ENCODE measurements at regions not wholly inside any gene's neighbourhood (a gene's known extent, or its start where the extent isn't known, plus 50 kb on each side); places are given as distances from the start of the nearest gene placed in this dataset.

- intact Hi-C loops (cut with DNase I), result loop anchor here (5.0 kb wide), 1 partner anchor 627 kb away; no protein-coding TSS in a partner anchor
- no peak for DNase-seq (ENCODE audit: low spot score)
- no peaks in the 10 kb centered on the region for H3K36me3 ChIP-seq
- TF ChIP-seq POLR2A (IDR thresholded peaks at IDR 0.05) (no peak), POLR2AphosphoS5 (IDR thresholded peaks at IDR 0.05) (no peak)
- TF ChIP-seq, protein P1, sequence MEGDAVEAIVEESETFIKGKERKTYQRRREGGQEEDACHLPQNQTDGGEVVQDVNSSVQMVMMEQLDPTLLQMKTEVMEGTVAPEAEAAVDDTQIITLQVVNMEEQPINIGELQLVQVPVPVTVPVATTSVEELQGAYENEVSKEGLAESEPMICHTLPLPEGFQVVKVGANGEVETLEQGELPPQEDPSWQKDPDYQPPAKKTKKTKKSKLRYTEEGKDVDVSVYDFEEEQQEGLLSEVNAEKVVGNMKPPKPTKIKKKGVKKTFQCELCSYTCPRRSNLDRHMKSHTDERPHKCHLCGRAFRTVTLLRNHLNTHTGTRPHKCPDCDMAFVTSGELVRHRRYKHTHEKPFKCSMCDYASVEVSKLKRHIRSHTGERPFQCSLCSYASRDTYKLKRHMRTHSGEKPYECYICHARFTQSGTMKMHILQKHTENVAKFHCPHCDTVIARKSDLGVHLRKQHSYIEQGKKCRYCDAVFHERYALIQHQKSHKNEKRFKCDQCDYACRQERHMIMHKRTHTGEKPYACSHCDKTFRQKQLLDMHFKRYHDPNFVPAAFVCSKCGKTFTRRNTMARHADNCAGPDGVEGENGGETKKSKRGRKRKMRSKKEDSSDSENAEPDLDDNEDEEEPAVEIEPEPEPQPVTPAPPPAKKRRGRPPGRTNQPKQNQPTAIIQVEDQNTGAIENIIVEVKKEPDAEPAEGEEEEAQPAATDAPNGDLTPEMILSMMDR (IDR thresholded peaks at IDR 0.05), result no peak
- no peaks in the 10 kb centered on the region for H3K4me1 ChIP-seq (replicated peaks)
- WGBS, result 98% methylated on average over 2 of the region's 2 CpGs
- no peaks in the 10 kb centered on the region for H3K27me3 ChIP-seq (replicated peaks; ENCODE audit: insufficient read depth)
- H3K9me3 ChIP-seq, result no peaks in the 10 kb centered on the region
- H3K27ac ChIP-seq, result no peak overlapping the region
- H3K4me3 ChIP-seq, result no peak overlapping the region
Measured at GRCh38 chr15:35914573-35914972, 368.6 kb upstream of the DPH6 start.

GRCh38 chr15:35921046-35921445, 375.1 kb upstream of the DPH6 start:
- H3K4me3 ChIP-seq, result no peak overlapping the region
- H3K4me1 ChIP-seq (replicated peaks), result no peaks in the 10 kb centered on the region
- H3K36me3 ChIP-seq, result no peaks in the 10 kb centered on the region
- no peaks in the 10 kb centered on the region for H3K27me3 ChIP-seq (replicated peaks; ENCODE audit: insufficient read depth)
- TF ChIP-seq, protein P1 (IDR thresholded peaks at IDR 0.05), result no peak
- no peaks in the 10 kb centered on the region for H3K9me3 ChIP-seq
- intact Hi-C loops (cut with DNase I), result no loop called here
- DNase-seq (ENCODE audit: low spot score), result no peak
- no peak overlapping the region for H3K27ac ChIP-seq

DNA sequence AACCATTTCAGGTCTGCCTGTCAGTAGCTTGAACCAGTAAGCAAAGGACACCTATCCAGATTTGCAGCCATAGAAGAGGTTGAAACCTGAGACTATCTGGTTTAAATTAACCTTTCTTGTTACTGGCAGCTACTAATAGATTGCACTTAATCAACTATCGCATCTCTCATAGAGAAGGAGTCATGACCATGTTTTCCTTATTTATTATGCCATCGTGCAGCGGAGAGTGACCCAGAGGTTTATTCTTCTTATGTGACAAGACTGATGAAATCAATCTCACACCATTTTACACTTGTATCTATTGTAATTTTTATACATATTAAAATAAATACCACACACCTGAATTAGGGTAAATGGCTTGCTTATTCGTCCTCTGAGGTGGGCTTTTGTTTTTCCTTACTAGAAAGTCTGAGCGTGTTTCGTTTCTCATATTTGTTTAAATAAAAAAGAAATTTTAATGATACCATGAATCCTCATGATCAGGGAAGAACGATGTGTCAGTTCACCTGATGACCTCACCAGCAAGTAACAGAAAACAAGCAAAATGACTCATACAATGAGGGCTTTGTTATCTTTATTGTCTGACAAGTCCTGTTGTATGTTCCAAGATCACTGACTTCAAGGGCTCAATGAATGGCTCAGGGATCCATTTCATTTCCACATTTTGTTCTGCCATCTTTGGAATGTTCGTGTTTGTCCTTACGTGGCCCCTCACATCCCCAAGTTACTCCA, 379.5 kb upstream of the DPH6 start:
- intact Hi-C loops (cut with DNase I), result no loop called here
- 89% methylated on average over 9 of the region's 9 CpGs for WGBS

DNA sequence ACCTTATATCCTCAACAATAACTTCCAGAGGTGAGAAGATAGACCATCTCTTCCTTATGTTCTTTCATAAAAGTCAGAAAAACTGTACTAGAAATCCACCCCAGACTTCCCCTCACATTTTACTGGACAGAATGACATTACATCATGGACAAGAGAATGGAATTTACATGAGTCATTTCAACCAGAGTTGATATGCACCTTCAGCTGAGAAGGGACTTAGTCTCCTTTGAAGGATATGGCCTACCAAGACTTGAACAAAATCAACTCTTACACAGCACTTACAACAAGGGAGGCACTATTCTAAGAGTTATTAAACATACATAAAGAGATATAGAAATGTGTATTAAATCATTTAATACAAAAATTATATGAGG, 380.0 kb upstream of the DPH6 start:
- no peak for TF ChIP-seq POLR2A (IDR thresholded peaks at IDR 0.05)
- TF ChIP-seq POLR2AphosphoS5 (IDR thresholded peaks at IDR 0.05), result no peak
- TF ChIP-seq, protein P1 (IDR thresholded peaks at IDR 0.05), result no peak

More for the DNA sequence above, 379.5 kb upstream of the DPH6 start:
- no peaks in the 10 kb centered on the region for H3K9me3 ChIP-seq
- TF ChIP-seq, protein P1 (IDR thresholded peaks at IDR 0.05), result no peak
- no peak for TF ChIP-seq POLR2A (IDR thresholded peaks at IDR 0.05)
- no peak for TF ChIP-seq POLR2AphosphoS5 (IDR thresholded peaks at IDR 0.05)
- DNase-seq (ENCODE audit: low spot score), result no peak
- H3K4me3 ChIP-seq, result no peak overlapping the region
- H3K27me3 ChIP-seq (replicated peaks; ENCODE audit: insufficient read depth), result no peaks in the 10 kb centered on the region
- H3K4me1 ChIP-seq (replicated peaks), result no peaks in the 10 kb centered on the region
- no peaks in the 10 kb centered on the region for H3K36me3 ChIP-seq
- H3K27ac ChIP-seq, result no peak overlapping the region

DNA sequence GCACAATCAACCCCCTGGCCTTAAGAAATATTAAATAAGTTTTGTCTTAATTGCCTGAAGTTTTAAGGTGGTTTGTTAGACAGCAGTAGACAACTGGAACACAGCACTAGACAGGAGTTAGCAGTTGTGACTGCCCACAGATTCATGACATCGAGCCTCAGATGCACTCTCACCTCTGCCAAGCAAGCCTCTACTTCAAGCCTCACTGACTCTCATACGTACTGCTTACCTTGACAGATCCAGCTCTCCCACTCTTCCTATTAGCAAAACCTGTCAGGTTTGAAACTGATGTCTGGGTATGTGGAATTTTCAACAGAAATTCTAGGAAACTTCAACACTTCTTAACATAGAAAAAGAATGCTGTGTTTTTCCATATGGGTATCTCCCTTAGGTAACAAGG, 382.9 kb upstream of the DPH6 start:
- Histone ChIP-seq H3K27ac (no peak overlapping the region), H3K4me1 (replicated peaks) (no peaks in the 10 kb centered on the region), H3K27me3 (replicated peaks; ENCODE audit: insufficient read depth) (no peaks in the 10 kb centered on the region), H3K4me3 (no peak overlapping the region), H3K9me3 (no peaks in the 10 kb centered on the region), H3K36me3 (no peaks in the 10 kb centered on the region)
- TF ChIP-seq, protein P1 (IDR thresholded peaks at IDR 0.05), result no peak
- TF ChIP-seq POLR2AphosphoS5 (IDR thresholded peaks at IDR 0.05) (no peak), POLR2A (IDR thresholded peaks at IDR 0.05) (no peak)
- intact Hi-C loops (cut with DNase I), result no loop called here
- WGBS, result 91% methylated on average over 2 of the region's 2 CpGs
- no peak for DNase-seq (ENCODE audit: low spot score)

More for the DNA sequence above, 380.0 kb upstream of the DPH6 start:
- H3K4me3 ChIP-seq, result no peak overlapping the region
- no peaks in the 10 kb centered on the region for H3K4me1 ChIP-seq (replicated peaks)
- no peak overlapping the region for H3K27ac ChIP-seq
- no peaks in the 10 kb centered on the region for H3K36me3 ChIP-seq
- no peaks in the 10 kb centered on the region for H3K9me3 ChIP-seq
- intact Hi-C loops (cut with DNase I), result no loop called here
- no peaks in the 10 kb centered on the region for H3K27me3 ChIP-seq (replicated peaks; ENCODE audit: insufficient read depth)
- DNase-seq (ENCODE audit: low spot score), result no peak

All from prostate gland (tissue), 2 donors.